Fibroblast of skin of right biceps (primary cell): ENCODE measurements at regions not wholly inside any gene's neighbourhood (a gene's known extent, or its start where the extent isn't known, plus 50 kb on each side); places are given as distances from the start of the nearest gene placed in this dataset.
"Not testable (repeated sequence)": the region's sequence is repeated elsewhere in the genome, so short reads cannot be mapped to it uniquely, and the experiment has no call there.

Experiments
- DNase-seq: peaks from one replicate; pipeline ENCODE4 v3.0.0-alpha.2; 2013

- DNase-seq: no peak
Measured at GRCh38 chr17:53316988-53317387, 505.7 kb upstream of the KIF2B start.

DNA sequence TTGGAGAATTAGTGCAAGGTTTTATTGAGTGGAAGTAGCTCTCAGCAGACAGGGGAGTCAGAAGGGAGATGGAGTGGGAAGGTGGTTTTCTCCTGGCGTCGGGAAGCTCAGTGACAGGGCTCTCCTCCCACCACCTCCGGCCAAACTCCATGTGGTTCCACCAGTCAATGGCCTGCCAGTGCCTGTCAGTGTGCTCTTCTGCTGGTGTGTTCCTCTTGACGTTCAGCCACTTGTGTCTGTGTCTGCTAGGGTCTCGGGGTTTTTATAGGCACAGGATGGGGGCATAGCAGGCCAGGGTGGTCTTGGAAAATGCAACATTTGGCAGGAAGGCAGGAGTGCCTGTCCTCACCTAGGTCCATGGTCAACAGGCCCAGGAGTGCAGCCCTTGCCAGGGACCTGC, 506.7 kb upstream of the KIF2B start:
- no peak for DNase-seq

DNA sequence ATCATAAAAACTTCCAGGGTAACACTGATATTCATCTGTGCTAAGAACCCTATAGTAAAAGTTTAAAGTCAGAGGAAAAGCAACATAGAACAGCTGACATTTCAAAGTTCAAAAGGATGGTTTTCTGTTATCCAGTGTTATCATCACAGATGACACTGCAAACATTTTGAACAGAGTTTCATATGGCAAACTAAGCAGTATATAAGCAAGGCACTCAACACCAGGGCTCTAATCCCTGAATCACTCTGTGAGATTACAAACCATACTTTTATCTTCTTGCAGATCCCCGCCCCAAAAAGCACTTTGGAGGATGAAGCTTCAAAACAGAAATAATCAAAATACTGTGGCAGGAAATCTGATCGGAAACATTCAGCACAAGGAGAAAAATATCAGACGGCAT, 508.2 kb upstream of the KIF2B start:
- no peak for DNase-seq

DNA sequence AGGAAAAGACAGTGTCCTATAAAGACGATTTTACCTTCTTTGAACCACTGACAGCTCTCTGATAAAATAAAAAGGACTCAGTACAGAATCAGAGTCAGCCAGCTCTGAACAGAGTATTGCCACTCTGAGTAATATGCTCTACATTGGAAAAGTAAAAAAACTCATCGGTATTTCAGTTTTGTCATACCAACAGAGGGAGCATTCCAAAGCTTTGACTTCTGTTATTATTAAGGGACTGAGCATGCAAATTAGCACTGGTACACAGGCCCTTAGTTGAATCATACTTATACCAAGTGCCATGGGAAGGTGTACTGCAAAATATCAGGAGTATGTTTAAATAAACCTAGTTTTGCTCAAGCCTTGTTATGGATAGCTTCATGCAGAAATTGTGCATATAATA, 509.0 kb upstream of the KIF2B start:
- peak; percentile 62 for DNase-seq

DNA sequence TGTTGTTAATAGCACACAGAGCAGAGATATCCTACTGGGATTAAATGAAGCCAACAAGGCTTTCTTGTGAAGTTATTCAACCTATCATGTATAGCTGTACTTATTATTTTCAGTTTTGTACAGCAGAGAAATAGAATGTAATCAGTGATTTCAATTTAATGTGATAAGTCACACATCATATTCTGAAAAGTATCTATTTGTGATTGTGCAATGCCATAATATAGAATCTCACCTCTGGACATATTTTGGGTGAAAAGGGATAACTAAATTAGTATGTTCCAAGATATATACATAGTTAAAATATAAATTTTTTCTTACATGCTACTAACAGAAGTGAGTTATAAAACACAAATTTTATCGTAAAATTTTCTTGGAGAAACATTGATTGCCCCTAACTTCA, 544.3 kb upstream of the KIF2B start:
- DNase-seq: no peak

- no peak for DNase-seq
Measured at GRCh38 chr17:53273126-53273525, 549.6 kb upstream of the KIF2B start.

- DNase-seq: peak; percentile 1
Measured at GRCh38 chr17:53270936-53271335, 551.8 kb upstream of the KIF2B start.

GRCh38 chr17:53264730-53265129, 558.0 kb upstream of the KIF2B start:
- no peak for DNase-seq

DNA sequence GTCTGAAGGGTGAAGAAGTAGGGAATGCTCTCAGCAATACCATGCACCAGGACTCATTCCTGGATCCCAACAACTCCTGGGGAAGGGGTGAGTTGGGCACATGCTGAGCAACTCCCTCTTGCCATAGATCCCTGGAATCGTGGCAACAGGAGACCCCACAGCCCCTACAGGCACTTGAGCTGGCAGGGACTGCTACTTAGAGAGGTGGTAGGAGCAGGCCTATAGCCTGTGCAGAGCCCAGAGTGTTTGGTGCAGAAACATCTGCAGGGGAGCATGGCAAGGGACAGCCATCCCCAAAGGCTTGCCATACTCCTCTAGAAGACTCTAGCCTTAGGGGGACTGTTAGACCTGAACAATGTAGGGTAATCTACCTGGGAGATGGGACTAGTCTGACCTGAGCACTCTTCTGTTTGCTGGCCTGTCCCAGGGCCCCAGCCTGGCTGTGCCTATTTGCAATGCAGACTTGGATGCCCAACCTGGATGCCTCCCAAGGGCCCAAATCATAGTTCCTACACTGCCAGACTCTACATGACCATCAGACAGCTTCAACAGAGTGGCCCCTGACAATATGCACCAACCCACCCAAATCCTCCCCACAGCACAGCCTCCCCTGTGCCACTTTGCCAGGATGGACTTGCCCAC, 568.6 kb upstream of the KIF2B start:
- no peak for DNase-seq

- DNase-seq: no peak
Measured at GRCh38 chr17:53249036-53249435, 573.7 kb upstream of the KIF2B start.

DNA sequence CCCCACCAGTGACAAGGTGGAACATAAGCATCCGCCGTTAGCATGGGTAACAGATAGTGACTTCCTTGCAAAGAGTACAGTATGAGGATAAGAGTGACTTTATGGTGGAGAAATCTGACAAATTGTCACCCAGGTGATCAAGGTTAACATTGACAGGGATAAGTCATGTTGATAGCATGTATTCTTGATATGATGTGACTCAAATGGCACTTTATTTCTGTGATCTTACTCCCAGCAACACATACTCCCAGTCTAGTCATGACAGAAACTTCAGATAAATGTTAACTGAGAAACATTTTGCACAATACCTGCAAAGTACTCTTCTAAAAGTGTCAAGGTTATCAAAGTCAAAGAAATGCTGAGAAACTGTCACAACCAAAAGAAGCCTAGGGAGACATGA, 588.6 kb upstream of the KIF2B start:
- DNase-seq: no peak

- DNase-seq: no peak
Measured at GRCh38 chr17:53227514-53227913, 595.2 kb upstream of the KIF2B start.

DNA sequence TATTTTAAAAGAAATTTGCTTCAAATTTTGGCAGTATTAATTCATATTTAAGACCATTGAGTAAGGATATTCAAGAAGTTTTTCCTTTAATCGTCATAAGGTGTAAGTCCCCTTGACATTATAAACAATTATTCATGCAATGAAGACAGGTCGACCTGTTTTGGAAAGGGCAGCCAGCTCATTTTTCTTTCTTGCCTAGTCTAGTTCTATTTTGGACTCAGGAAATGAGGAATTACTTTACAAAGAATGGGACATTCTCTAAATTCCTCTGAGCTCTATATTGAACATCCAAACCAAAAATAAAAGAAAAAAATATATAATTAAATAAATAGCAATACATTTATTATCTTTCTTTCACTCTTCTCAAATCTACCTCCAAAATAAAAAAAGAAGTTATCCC, 595.6 kb upstream of the KIF2B start:
- DNase-seq: no peak

GRCh38 chr17:53219821-53220220, 602.9 kb upstream of the KIF2B start:
- DNase-seq: no peak

DNA sequence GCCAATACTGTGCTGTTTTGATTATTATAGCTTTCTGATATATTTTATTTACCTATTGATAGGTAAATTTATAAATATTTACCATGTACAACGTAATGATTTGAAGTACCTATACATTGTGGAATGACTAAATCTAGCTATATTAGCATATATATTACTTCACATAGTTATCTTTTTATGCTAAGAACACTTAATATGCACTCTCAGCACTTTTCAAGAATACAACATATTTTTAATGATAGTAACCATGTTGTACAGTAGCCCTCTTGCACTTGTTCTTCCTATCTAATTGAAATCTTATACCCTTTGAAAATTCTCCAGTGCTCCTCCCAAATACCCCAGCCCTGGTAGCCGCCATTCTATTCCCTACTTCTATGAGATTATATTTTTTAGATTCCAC, 604.0 kb upstream of the KIF2B start:
- no peak for DNase-seq

- DNase-seq: no peak
Measured at GRCh38 chr17:53217311-53217710, 605.4 kb upstream of the KIF2B start.

DNA sequence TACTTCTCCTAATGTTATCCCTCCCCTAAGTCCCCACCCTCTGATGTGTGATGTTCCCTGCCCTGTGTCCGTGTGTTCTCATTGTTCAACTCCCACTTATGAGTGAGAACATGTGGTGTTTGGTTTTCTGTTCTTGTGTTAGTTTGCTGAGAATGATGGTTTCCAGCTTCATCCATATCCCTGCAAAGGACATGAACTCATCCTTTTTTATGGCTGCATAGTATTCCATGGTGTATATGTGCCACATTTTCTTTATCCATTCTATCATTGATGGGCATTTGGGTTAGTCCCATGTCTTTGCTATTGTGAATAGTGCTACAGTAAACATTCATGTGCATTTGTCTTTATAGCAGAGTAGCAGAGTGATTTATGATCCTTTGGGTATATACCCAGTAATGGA, 613.8 kb upstream of the KIF2B start:
- DNase-seq: not testable (repeated sequence)

GRCh38 chr17:53193044-53193443, 629.7 kb upstream of the KIF2B start:
- DNase-seq: no peak

DNA sequence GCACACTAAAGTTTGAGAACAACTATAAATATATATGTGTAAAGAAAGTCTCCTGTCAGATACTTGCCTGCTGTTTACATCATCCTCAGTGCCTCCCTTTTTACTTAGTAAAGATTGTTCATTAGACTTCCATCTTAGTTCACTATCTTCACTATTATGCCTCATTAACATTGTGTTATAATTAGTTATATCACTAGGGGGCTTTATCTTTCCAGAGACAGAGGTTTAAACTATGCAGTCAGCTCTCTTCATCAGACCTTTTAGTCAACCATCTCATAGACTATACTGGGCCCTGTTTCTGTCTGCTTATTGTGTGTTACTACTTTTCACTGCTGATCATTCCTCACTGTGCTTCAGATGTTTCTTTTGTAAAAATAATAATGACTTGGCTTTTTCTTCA, 630.8 kb upstream of the KIF2B start:
- DNase-seq: no peak

GRCh38 chr17:53186001-53186400, 636.7 kb upstream of the KIF2B start:
- no peak for DNase-seq

DNA sequence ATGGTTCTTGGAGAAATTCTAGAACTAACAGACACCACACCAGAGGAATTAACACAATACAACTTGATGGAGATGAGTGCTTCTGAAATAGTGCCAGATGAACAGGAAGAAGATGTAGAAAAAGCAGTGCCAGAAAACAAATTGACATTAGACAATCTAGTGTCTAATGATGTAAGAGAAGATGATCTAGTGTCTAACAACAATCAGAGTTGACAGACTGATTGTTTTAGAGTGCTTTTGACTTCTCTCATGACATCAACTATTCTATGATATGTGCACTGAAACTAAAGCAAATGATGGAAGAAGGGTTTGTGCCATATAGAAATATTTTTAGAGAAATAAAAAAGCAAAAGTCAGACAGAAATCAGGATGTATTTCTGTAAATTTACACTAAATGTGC, 646.1 kb upstream of the KIF2B start:
- no peak for DNase-seq

GRCh38 chr17:53168413-53168812, 654.3 kb upstream of the KIF2B start:
- DNase-seq: no peak

- no peak for DNase-seq
Measured at GRCh38 chr17:53166731-53167130, 656.0 kb upstream of the KIF2B start.

- DNase-seq: no peak
Measured at GRCh38 chr17:53150101-53150698, 672.5 kb upstream of the KIF2B start.

DNA sequence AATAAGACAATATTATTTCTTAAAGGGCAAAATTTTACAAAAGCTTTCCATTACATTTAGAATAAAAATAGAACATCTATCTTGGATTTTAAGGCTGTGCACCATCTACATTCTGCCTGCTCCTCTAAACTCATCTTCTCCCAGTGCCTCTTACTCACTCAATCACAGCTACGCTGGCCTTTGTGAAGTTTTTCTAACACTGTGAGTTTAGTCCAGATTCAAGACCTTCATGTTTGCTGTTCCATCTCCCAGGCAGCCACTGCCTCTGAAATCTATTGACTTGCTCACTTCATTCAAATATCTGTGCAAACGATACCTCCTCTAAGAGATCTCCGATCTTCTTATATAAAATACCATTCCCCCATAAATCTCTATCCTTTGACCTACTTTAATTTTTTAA, 673.4 kb upstream of the KIF2B start:
- no peak for DNase-seq
